ENCODE measurements at regions not wholly inside any gene's neighbourhood (a gene's known extent, or its start where the extent isn't known, plus 50 kb on each side); places are given as distances from the start of the nearest gene placed in this dataset.
"Not testable (repeated sequence)": the region's sequence is repeated elsewhere in the genome, so short reads cannot be mapped to it uniquely, and the experiment has no call there.

DNA sequence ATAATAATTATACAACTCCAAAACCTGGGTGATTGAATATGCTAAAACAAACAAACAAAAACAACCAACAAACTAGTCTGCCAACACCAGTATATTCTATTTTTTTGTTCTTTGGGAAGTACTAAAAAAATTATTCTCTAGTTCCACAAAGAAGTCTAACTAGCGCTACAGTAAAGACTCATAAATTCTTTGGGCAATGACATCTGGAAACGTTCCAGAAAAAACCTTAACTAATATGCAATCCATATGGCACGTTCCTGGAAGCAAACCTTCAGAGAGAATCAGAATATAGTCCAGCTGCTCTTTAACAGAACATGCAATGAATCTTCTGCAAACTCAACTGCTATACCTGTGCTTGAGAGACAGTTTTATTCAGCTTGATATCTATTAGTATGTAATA is 500.1 kb downstream of the TRAM1L1 start:
- DNase-seq (ENCODE audit: low spot score): no peak
- intact Hi-C loops (cut with DNase I): no loop called here

DNA sequence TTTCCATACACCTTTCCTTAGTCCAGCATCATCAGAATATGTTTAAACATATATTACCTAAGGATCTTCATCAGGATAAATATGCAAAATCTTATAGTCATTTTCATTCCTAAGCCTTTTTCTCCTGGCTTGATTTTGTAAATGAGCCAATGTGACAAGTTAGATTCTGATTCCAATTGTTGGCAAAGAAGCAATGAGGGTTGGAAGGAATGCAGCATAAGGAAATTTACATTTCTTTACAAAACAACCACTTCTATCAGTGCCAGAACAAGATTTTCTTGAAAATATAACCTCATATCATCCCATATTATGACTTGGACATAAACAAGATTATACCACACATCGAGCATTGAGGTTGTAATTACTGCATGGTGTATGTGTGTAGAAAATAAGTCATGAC is 508.1 kb downstream of the TRAM1L1 start:
- no peak for DNase-seq (ENCODE audit: low spot score)
- intact Hi-C loops (cut with DNase I): no loop called here

DNA sequence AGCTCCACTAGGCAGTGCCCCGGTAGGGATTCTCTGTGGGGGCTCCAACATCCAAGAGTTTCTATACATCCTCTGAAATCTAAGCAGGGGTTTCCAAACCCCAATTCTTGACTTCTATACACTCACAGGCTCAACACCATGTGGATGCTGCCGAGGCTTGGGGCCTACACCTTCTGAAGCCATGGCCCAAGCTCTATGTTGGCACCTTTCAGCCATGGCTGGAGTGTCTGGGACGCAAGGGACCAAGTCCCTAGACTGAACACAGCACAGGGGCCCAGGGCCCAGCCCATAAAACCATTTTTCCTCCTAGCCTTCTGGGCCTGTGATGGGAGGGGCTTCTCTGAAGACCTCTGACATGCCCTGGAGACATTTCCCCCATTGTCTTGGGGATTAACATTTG is 511.8 kb downstream of the TRAM1L1 start:
- no peak for DNase-seq (ENCODE audit: low spot score)
- intact Hi-C loops (cut with DNase I): no loop called here

DNA sequence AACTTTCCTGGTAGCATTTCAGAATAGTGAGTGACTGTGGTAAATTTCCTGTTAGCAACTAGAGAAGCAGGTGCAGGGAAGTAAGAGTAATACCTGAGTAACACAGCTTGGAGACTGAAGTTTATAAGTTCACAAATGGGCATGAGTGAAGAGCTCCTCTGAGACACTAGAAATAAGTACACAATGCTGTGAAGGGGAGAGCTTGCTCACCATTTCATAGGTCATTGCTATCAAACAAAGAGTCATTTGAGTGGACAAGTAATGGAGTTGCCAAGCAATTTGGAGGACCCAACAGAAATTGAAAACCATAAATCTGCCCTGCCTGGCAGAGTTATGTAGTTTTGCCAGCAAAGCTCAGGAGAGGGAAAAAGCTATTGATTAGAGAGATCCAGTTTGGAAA is 523.6 kb downstream of the TRAM1L1 start:
- intact Hi-C loops (cut with DNase I): no loop called here
- no peak for DNase-seq (ENCODE audit: low spot score)

DNA sequence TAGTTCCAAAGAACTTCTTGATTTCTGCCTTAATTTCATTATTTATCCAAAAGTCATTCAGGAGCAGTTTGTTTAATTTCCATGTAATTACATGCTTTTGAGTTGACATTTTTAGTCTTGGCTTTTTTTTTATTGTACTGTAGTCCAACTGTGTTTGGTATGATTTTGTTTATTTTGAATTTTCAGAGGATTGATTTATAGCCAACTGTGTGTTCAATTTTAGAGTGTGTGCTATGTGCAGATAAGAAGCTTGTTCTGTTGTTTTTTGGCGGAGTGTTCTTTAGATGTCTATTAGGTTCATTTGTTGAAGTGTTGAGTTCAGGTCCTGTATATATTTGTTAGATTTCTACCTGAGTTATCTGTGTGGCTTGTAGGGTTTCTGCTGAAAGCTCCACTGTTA is 533.6 kb downstream of the TRAM1L1 start:
- intact Hi-C loops (cut with DNase I): no loop called here
- DNase-seq (ENCODE audit: low spot score): no peak

DNA sequence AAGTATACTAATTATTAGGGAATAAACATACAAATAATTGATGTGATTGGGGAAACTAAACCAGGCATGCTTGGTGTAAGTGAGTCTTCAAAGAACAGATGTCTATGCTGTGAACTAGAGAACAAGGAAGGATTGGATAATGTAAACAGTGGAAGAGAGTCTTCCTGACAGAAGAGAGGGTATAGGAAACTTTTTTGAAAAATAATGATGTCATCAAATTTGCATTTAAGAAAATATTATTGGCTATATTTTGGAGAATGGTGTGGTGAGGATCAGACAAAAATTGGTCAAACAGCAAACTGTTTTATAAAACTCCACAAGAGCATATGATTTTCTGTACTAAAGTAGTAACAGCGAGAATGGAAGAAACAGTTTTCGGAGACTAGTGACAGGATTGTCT is 537.7 kb downstream of the TRAM1L1 start:
- no peak for DNase-seq (ENCODE audit: low spot score)
- intact Hi-C loops (cut with DNase I): no loop called here

DNA sequence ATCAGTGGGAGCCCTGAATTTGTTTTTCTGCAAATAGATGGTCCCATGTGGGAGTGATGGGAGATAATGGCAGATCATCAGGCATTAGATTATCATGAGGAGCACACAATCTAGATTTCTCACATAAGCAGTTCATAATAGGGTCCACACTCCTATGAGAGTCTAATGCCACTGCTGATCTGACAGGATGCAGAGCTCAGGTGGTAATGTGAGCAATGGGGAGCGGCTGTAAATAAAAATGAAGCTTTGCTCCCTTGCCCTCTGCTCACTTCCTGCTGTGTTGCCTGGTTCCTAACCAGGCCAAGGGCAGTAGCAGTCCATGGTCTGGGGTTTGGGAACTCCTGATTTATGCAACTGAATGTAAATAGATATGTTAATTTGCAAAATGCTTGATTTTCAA is 538.6 kb downstream of the TRAM1L1 start:
- intact Hi-C loops (cut with DNase I): no loop called here
- DNase-seq (ENCODE audit: low spot score): no peak

DNA sequence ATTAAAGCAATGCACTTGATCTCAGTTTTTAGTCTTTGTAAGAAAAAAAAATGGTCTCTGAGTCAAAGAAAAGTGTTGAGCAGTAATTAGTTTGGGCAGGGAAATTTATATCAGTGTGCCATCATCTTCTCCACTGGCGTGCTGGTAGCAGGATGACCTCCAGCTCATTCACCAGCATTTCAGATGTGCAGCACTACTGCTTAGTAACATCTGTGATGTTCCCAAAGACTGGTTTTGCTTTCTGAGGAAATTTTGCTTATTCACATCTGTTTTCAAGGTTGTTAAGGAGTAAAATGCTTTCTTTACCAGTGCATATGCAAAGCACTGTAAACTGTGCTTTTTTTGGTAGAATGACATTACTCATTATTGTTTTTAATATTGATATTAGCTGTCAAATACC is 540.4 kb downstream of the TRAM1L1 start:
- no peak for DNase-seq (ENCODE audit: low spot score)
- intact Hi-C loops (cut with DNase I): no loop called here

DNA sequence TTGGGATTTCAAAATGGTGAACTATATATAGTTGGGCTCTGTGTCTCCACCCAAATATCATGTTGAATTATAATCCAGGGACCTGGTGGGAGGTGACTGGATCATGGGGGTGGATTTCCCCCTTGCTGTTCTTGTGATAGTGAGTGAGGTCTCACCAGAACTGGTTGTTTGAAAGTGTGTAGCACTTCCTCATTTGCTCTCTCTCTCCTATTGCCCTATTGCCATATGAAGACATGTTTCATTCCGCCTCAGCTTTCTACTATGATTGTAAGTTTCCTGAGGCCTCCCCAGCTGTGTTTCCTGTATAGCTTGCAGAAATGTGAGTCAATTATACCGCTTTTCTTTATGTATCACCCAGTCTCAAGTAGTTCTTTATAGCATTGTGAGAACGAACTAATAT is 545.6 kb downstream of the TRAM1L1 start:
- intact Hi-C loops (cut with DNase I): no loop called here
- no peak for DNase-seq (ENCODE audit: low spot score)

DNA sequence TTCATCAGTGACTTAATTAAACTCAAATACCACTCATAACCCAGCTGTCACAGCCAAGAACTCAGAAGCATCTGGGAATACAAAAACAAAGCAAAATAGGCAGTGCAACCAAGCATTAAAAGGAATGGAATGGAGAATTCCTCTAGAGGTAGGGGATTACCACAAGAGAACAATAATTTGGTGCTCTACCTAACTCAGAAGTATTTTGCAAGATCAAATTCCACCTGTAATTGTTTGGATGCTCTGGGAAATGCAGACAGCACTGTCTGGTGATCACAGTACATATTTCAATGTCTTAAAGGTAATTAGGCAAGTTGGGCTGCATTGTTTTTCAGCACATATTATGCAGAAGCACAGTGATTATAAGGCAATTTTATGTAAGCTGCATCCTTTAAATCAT is 547.5 kb downstream of the TRAM1L1 start:
- DNase-seq (ENCODE audit: low spot score): no peak
- intact Hi-C loops (cut with DNase I): no loop called here

DNA sequence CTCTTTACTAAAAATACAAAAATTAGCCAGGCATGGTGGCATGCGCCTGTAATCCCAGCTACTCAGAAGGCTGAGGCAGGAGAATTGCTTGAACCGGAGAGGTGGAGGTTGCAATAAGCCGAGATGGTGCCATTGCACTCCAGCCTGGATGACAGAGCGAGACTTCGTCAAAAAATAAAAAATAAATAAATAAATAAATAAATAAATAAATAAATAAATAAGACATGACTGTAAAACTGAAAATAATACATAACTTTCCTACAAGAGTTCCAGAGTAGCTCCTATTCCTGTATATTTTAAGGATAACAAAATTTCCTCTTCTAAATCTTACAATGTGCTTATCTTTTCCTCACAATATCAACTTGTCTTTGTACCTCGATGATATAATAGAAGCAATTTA is 549.4 kb downstream of the TRAM1L1 start:
- DNase-seq (ENCODE audit: low spot score); intact Hi-C loops (cut with DNase I): not testable (repeated sequence)

DNA sequence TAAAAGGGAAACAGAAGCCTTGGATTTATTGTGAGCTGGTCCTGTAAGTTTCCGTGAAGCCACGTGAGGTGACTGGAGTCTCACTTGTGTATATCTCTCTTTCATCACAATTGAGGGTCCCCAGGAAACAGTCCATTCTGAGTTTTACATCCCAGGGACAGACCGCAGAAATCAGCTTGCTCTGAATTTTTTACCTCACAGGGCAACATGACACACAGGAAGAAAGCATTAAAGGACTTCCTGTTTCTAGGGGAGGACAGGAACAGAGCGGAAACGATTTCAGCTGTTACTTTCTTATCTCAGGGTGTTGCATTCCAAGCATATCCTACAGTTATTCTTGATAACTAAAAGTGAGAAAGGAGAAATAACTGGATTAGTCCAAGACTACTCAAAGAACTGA is 553.5 kb downstream of the TRAM1L1 start:
- no peak for DNase-seq (ENCODE audit: low spot score)
- intact Hi-C loops (cut with DNase I): no loop called here

DNA sequence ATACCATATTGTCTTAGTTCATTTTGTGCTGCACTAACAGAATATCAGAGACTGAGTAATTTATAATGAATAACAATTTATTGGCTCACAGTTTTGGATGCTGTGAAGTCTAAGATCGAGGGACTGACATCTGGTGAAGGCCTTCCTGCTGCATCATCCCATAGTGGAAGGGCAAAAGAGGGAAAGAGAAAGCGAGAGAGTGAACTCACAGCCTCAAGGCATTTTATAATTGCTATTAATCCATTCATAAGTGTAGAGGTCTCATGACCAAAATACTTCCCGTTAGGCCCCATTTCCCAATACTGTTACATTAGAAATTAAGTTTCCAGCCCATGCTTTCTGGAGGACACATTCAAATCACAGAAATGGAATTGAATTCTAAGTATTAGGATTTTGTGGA is 554.4 kb downstream of the TRAM1L1 start:
- DNase-seq (ENCODE audit: low spot score): no peak

DNA sequence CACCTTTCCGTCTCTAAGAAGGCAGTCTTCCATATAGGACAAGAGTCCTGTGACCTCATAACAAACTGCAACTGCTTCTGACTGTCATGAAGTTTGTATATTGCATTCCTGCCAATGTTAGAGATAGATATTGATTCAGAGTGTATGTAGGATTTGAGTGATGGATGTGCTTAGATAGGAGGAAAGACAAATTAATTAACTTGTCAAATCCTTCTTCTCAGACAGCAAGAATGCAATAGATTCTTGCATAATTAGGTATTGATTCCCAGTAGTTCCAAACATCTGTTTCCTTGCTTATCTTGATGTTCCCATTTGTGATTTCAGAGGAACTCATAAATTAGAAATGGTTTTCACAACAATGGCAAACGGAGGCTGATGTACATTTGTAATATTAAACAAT is 555.3 kb downstream of the TRAM1L1 start:
- no peak for DNase-seq (ENCODE audit: low spot score)
- intact Hi-C loops (cut with DNase I): no loop called here

More for the DNA sequence above, 554.4 kb downstream of the TRAM1L1 start:
- intact Hi-C loops (cut with DNase I): no loop called here

DNA sequence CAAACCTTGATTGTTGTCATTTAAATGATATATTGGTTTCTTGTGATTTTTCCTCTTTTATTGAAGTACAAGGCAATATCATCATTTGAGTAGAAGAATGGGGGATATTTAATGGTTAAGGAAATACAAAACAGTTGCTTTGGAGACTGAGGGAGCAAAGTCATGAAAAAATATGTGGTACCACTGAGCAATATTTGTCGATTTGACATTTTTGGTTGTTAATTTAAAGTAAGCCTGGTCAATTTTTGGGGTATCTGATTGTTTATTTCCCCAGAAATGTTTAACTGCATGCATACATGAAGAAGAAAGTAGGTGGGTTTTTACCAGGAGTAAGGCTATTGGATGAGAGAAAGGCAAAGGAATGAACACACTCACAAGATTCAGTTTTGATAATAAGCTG is 556.2 kb downstream of the TRAM1L1 start:
- intact Hi-C loops (cut with DNase I): no loop called here
- no peak for DNase-seq (ENCODE audit: low spot score)

DNA sequence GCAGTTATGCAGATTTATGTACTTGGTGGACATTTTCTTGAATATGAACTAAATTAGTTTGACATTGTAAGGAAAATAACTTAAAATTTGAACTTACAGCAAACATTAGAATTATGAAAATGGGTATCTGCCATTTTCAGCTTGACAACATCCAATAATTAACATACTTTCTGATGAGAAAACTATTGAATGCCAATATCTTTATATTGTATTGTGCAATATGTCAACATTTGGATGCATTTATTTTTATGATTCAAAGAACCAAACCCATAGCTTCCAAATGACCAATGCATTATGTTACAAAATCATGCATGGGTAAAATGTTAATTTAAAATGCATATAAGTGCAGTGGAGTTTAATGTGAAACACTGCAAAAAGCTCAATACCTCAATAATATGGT is 562.5 kb downstream of the TRAM1L1 start:
- intact Hi-C loops (cut with DNase I): no loop called here
- no peak for DNase-seq (ENCODE audit: low spot score)

DNA sequence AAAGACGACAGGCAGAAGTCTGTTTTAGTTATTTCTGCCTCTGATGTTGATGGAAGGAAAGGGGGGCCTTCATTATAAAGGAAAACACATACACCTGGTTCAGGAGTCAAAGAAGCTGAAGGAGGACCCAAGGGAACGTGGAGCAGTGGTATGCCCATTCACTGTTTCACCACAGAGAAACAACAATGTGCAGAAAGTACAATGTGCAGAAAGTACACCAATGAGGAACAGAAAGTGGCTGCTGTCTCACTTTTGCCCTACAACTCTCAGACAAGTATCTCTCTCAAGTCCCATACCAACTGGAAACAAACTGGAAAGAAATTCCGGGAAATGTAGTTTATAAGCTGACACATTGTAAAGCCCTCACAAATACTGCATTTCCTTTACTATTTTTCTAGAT is 564.5 kb downstream of the TRAM1L1 start:
- intact Hi-C loops (cut with DNase I): no loop called here
- DNase-seq (ENCODE audit: low spot score): no peak

DNA sequence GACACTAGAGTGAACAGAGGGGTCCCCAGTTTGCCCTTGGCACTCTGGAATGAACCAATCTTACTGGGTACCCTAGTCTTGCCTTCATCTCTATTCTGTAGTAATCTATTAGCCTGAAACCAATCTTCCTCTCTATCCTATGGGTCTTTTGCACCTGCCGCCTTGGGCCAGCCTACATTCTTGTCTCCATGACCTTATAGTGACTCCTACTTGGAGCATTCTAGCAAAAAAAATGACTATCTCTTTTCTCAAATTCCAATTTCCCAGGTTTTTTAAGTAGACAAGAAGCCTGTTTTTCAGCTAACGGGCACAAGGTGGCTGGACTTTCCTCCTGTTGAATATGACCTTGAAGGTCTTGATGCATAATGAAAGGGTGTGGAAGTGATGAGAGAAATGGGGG is 568.7 kb downstream of the TRAM1L1 start:
- intact Hi-C loops (cut with DNase I): no loop called here
- no peak for DNase-seq (ENCODE audit: low spot score)

DNA sequence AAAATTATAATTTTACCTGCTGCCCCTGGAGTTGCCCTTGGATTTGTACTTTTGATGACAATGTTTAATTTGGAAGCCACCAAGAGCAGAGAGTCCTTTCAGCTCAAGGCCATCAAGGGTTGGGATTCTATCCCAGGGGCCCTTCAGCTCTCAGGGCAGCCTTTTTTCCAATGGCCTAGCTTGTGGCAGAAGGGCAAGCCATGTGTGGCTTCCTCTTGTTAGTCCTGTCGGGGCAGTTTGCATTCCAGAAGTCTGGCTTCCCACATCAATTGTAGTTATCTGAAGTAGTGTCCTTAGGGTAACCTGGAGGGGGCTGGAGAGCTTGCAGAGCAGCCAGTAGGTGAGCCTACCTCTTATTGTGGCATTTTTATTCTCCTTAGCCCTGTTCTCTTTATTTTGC is 569.4 kb downstream of the TRAM1L1 start:
- intact Hi-C loops (cut with DNase I): no loop called here
- DNase-seq (ENCODE audit: low spot score): no peak

DNA sequence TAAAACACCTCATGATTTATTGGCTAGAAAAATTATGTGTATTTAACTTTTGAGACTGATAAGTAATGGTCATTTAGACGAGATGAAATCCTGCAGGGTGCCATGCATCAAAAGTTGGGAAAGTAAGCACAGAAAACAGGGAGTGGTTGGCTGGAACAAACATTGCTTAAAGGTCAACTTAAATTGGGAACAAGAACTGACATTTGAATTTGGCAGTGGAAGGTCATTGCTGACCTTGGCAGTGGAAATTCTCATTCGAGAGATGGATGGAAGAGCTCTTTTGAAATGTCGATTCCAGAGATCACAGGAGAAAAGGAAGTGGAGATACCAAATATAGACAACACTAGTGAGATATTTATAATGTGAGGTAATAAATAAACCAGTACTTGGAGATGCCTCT is 572.8 kb downstream of the TRAM1L1 start:
- intact Hi-C loops (cut with DNase I): no loop called here

DNA sequence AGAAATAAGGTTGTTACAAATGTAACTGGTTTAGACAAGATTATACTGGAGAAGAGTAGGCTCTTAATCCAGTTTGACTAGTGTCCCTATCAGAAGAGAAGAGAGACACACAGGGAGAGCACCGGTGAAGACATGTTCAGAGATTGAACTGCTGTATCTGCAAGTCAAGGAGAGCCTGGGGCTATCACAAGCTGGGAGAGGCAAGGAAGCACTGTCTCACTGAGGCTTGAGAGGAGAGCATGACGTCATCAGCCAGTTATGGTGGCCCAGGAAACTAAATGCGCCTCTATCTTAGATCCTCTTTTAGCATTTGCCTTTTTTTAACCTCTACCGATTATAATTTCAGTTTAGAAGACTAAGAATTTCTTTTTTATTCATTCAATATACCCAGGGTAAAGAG is 583.4 kb downstream of the TRAM1L1 start:
- intact Hi-C loops (cut with DNase I): no loop called here

More for the DNA sequence above, 572.8 kb downstream of the TRAM1L1 start:
- no peak for DNase-seq (ENCODE audit: low spot score)

DNA sequence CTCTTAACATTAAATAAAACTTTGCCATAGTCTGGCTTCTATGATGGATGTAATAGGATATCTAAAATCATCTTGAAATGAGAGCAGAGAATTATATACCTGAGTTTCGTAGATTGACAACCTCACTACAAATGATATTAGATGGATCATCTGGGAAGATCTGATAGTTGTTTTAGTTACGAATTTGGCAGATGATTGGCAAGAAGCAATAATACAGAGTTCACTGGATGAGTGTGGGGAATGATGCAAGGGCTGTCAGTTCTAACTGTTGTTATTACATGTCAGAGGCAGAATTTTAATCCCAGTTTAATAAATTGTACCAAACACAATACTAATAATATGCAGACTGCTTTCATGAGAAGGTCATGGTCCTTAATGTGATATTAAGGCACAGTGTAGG is 585.2 kb downstream of the TRAM1L1 start:
- no peak for DNase-seq (ENCODE audit: low spot score)
- intact Hi-C loops (cut with DNase I): no loop called here

More for the DNA sequence above, 583.4 kb downstream of the TRAM1L1 start:
- no peak for DNase-seq (ENCODE audit: low spot score)

DNA sequence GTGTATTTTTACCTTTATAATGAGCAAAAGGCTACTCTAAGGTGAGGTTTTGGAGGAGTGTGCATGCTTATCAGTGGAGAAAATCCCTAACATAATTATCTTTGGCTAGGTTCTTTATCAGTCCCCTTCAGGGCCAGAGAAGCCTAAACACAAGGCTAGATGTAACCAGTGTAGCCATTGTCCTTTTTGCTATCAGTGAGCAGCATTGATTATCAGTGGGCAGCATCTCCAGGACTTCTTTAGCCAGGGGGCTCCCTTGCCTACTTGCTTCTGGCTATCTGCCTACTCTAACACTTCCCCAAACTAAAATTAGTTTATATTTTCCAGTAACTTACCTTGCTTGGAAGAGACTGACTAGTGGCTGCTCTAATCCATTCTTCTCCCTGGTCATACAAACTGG is 595.6 kb downstream of the TRAM1L1 start:
- DNase-seq (ENCODE audit: low spot score): no peak
- intact Hi-C loops (cut with DNase I): no loop called here
